Right lobe of liver (tissue), 6 donors: ENCODE measurements at regions not wholly inside any gene's neighbourhood (a gene's known extent, or its start where the extent isn't known, plus 50 kb on each side); places are given as distances from the start of the nearest gene placed in this dataset.

Experiments
- ATAC-seq, 4 donors: fragments of 200-7000 bp; cut with Tn5 transposase; one replicate each; pipeline ENCODE4 v1.9.1; 2020; ENCODE audit warnings: mild to moderate bottlenecking in 4 of 4, moderate library complexity in 4 of 4
- DNase-seq, 3 donors: peaks; one replicate each; pipeline ENCODE4 v3.0.0-alpha.2; 2020
- H3K27ac ChIP-seq, 3 donors: fragments of 200-600 bp; one replicate each; pipeline ENCODE4 v1.8.0; 2022
- H3K27me3 ChIP-seq, 2 donors: fragments of 200-600 bp; one replicate each; pipeline ENCODE4 v1.8.0; 2022
- H3K36me3 ChIP-seq, 4 donors: fragments of 200-600 bp; sonication (generic) in 1 of 4; one replicate each; pipeline versions ENCODE4 v1.5.1 to v1.8.0; 2017 to 2022; ENCODE audit warnings: control low read depth in 1 of 4
- H3K4me1 ChIP-seq, 4 donors: fragments of 200-600 bp; sonication (generic) in 1 of 4; one replicate each; pipeline versions ENCODE4 v1.5.1 to v1.8.0; 2017 to 2022; ENCODE audit warnings: control low read depth in 1 of 4
- H3K4me3 ChIP-seq, 3 donors: fragments of 200-600 bp; one replicate each; pipeline ENCODE4 v1.8.0; 2022
- H3K9me3 ChIP-seq, 4 donors: fragments of 200-600 bp; sonication (generic) in 1 of 4; one replicate each; pipeline versions ENCODE4 v1.5.1 to v1.8.0; 2017 to 2022; ENCODE audit warnings: control low read depth in 1 of 4
- POLR2A ChIP-seq: fragments of 450-650 bp; IDR thresholded peaks from one replicate; pipeline ENCODE4 v1.6.1; 2017; ENCODE audit warnings: antibody characterized with exemption, mild to moderate bottlenecking
- WGBS: methylation state at CpG from one replicate; pipeline ENCODE4 v1.1.6; 2018; ENCODE audit warnings: low coverage, low lambda C conversion rate; ENCODE audit not compliant: insufficient coverage; ENCODE audit errors: missing lambda C conversion rate; 5-methylcytosine and 5-hydroxymethylcytosine counted together
- intact Hi-C, 2 donors: fragments of 100-400 bp; cut with DNase I; formaldehyde crosslinking; loops; one replicate each; pipeline versions ENCODE4 v1.11.2 to v1.14.1; 2022
- TF ChIP-seq, protein P1 (sequence below), 4 donors: fragments of 200-600 bp in 3 of 4; fragments of 450-650 bp in 1 of 4; IDR thresholded peaks; one replicate each; pipeline versions ENCODE4 v1.5.1 to v1.8.0; 2016 to 2022; ENCODE audit warnings: antibody characterized with exemption in 4 of 4, mild to moderate bottlenecking in 2 of 4
- donor health status: DM: no; HTN: yes; CAD: no.
- donor health status: DM: no; HTN: no; CAD: no.
- donor health status: DM: no; HTN: no; CAD: no.
- donor health status: DM: no; HTN: yes; CAD: no.
- donor health status: DM: no; HTN: yes; CAD: no.

GRCh38 chr13:99774644-99775043, 196.9 kb downstream of the ZIC5 start:
- no peaks in the 10 kb centered on the region for H3K9me3 ChIP-seq
- intact Hi-C loops = no loop called here
- no peak for TF ChIP-seq POLR2A
- TF ChIP-seq, protein P1, sequence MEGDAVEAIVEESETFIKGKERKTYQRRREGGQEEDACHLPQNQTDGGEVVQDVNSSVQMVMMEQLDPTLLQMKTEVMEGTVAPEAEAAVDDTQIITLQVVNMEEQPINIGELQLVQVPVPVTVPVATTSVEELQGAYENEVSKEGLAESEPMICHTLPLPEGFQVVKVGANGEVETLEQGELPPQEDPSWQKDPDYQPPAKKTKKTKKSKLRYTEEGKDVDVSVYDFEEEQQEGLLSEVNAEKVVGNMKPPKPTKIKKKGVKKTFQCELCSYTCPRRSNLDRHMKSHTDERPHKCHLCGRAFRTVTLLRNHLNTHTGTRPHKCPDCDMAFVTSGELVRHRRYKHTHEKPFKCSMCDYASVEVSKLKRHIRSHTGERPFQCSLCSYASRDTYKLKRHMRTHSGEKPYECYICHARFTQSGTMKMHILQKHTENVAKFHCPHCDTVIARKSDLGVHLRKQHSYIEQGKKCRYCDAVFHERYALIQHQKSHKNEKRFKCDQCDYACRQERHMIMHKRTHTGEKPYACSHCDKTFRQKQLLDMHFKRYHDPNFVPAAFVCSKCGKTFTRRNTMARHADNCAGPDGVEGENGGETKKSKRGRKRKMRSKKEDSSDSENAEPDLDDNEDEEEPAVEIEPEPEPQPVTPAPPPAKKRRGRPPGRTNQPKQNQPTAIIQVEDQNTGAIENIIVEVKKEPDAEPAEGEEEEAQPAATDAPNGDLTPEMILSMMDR (IDR thresholded peaks at IDR 0.05) = no peak
- H3K4me3 ChIP-seq = no peak overlapping the region
- 82% methylated on average over 1 of the region's 1 CpG for WGBS
- no peak overlapping the region for H3K27ac ChIP-seq
- no peak for ATAC-seq
- H3K4me1 ChIP-seq = no peaks in the 10 kb centered on the region
- no peaks in the 10 kb centered on the region for H3K27me3 ChIP-seq
- H3K36me3 ChIP-seq = no peaks in the 10 kb centered on the region
- DNase-seq = no peak

DNA sequence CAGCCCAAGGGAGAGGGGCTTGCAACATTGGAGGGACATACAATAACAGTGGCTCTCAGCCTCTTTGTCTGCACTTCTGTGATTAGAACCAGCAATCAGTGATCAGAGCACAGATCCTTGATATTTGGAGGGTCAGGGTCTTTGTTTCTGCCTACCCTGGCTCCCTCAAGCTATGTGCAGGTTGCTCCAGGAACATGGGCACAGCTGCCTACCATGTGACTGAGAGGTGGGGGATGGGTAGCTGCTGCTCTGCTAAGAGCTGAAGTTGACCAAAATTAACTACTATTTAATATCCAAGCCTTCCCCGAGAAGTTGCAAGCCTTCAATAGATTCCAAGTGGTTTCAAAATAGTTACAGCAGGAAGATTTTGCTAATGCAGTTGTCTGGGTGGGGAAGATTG, 202.6 kb downstream of the ZIC5 start:
- 67% methylated on average over 1 of the region's 1 CpG for WGBS
- intact Hi-C loops = no loop called here

GRCh38 chr13:99766641-99767045, 204.9 kb downstream of the ZIC5 start:
- 21% methylated on average over 2 of the region's 2 CpGs for WGBS
- Histone ChIP-seq H3K9me3 (no peaks in the 10 kb centered on the region), H3K4me1 (no peaks in the 10 kb centered on the region), H3K27me3 (no peaks in the 10 kb centered on the region), H3K4me3 (no peak overlapping the region), H3K36me3 (no peaks in the 10 kb centered on the region), H3K27ac (no peak overlapping the region)
- no peak for DNase-seq
- TF ChIP-seq POLR2A = no peak
- TF ChIP-seq, protein P1 (IDR thresholded peaks at IDR 0.05) = peak; percentile 29 to 42 (median 34)
- intact Hi-C loops = no loop called here
- ATAC-seq = peak; percentile 57 to 77 (median 62)

More for the DNA sequence above, 202.6 kb downstream of the ZIC5 start:
- Histone ChIP-seq H3K27ac (no peak overlapping the region), H3K4me1 (no peaks in the 10 kb centered on the region), H3K9me3 (no peaks in the 10 kb centered on the region), H3K36me3 (no peaks in the 10 kb centered on the region), H3K27me3 (no peaks in the 10 kb centered on the region), H3K4me3 (no peak overlapping the region)
- no peak for ATAC-seq
- no peak for TF ChIP-seq POLR2A
- TF ChIP-seq, protein P1 (IDR thresholded peaks at IDR 0.05) = no peak
- DNase-seq = no peak

DNA sequence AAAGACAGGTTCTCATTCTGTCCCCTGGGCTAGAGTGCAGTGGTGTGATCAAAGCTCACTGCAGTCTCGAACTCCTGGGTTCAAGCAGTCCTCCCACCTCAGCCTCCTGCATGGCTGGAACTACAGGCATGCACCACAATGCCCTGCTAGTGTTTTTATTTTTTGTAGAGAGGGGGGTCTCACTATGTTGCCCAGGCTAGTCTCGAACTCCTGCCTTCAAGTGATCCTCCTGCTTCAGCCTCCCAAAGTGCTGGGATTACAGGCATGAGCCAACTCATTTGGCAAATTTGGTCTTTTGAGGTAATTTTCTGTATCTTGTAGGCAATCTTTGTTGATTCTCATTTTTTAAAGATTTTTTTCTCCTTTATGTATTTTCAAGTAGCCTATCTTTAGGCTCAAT, 205.7 kb downstream of the ZIC5 start:
- WGBS = 90% methylated on average over 2 of the region's 2 CpGs
- DNase-seq = no peak
- Histone ChIP-seq H3K9me3 (no peaks in the 10 kb centered on the region), H3K4me1 (no peaks in the 10 kb centered on the region), H3K4me3 (no peak overlapping the region), H3K27me3 (no peaks in the 10 kb centered on the region), H3K27ac (no peak overlapping the region), H3K36me3 (no peaks in the 10 kb centered on the region)
- intact Hi-C loops = no loop called here
- no peak for ATAC-seq
- TF ChIP-seq POLR2A = no peak
- TF ChIP-seq, protein P1 (IDR thresholded peaks at IDR 0.05) = no peak

- DNase-seq (no peak), ATAC-seq (no peak)
- no peak overlapping the region for H3K4me3 ChIP-seq
- no peaks in the 10 kb centered on the region for H3K4me1 ChIP-seq
- intact Hi-C loops = no loop called here
- H3K27ac ChIP-seq = no peak overlapping the region
- H3K27me3 ChIP-seq = no peaks in the 10 kb centered on the region
- H3K9me3 ChIP-seq = peaks cover 0 to 3% (median 0%) of the 10 kb centered on the region in 4 donors
- TF ChIP-seq, protein P1 (IDR thresholded peaks at IDR 0.05) = no peak
- TF ChIP-seq POLR2A = no peak
- H3K36me3 ChIP-seq = no peaks in the 10 kb centered on the region
Observed at GRCh38 chr13:99760456-99760855, 211.1 kb downstream of the ZIC5 start.
